Ishikawa (cell line): ENCODE measurements at regions not wholly inside any gene's neighbourhood (a gene's known extent, or its start where the extent isn't known, plus 50 kb on each side); places are given as distances from the start of the nearest gene placed in this dataset.

Experiments used
- CEBPB ChIP-seq: IDR thresholded peaks from 2 replicates; pipeline ENCODE4 v1.6.1; 2012
- EP300 ChIP-seq: IDR thresholded peaks from 2 replicates; pipeline ENCODE4 v1.6.1; 2012; ENCODE audit warnings: borderline replicate concordance
- MAX ChIP-seq: IDR thresholded peaks from 2 replicates; pipeline ENCODE4 v1.6.1; 2012
- NFIC ChIP-seq: IDR thresholded peaks from 2 replicates; pipeline ENCODE4 v1.6.1; 2012
- RAD21 ChIP-seq: IDR thresholded peaks from 2 replicates; pipeline ENCODE4 v1.6.1; 2012; ENCODE audit warnings: low read depth
- REST ChIP-seq: IDR thresholded peaks from 2 replicates; pipeline ENCODE4 v1.6.1; 2012; ENCODE audit warnings: low read depth, mild to moderate bottlenecking
- TAF1 ChIP-seq: IDR thresholded peaks from 2 replicates; pipeline ENCODE4 v1.6.1; 2012; ENCODE audit warnings: low read depth, mild to moderate bottlenecking

- no peak for TF ChIP-seq EP300
- TF ChIP-seq TAF1, result no peak
- TF ChIP-seq CEBPB, result no peak
- TF ChIP-seq NFIC, result no peak
- TF ChIP-seq RAD21, result no peak
- no peak for TF ChIP-seq MAX
- no peak for TF ChIP-seq REST
These were observed 169.2 kb upstream of the CTNND2 start for GRCh38 chr5:12073426-12073825.
